ENCODE measurements at regions not wholly inside any gene's neighbourhood (a gene's known extent, or its start where the extent isn't known, plus 50 kb on each side); places are given as distances from the start of the nearest gene placed in this dataset.

GRCh38 chr1:221187174-221187573, 307.9 kb downstream of the HLX start:
- TF ChIP-seq CTCF (CRISPR knock-in tag; IDR thresholded peaks at IDR 0.05): no peak
- no peak for TF ChIP-seq ZNF552 (CRISPR knock-in tag; IDR thresholded peaks at IDR 0.05; ENCODE audit: borderline replicate concordance)

Data from HepG2 (cell line).